ENCODE measurements at regions not wholly inside any gene's neighbourhood (a gene's known extent, or its start where the extent isn't known, plus 50 kb on each side); places are given as distances from the start of the nearest gene placed in this dataset.

DNA sequence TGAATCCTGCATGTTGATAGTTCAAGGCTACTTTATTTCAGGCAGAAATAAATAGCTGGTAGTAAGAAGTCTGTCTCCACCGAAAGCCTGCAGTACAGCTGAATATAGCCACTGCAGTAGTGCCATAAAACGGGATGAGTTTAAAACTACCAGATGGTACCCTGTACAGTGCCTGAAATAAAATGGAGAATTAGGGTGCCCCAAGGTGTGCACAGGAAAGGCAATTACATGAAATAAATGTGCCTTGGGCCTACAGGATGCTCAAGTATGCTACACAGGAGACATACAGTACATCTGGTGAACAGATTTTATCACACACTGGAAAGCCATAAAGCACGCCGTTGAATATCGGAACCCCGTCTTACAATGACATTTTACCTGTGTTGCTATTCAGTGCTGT, 447.7 kb upstream of the HNRNPA3 start:
- no peak for DNase-seq (ENCODE audit: low read depth in 1 of 2, low spot score in 1 of 2)
- H3K4me1 ChIP-seq: no peaks in the 10 kb centered on the region
- no peak for ATAC-seq
- POLR2A ChIA-PET: no interaction called here
- H3K9me3 ChIP-seq: no peaks in the 10 kb centered on the region
- 46% methylated on average over 6 of the region's 6 CpGs for WGBS (ENCODE audit: missing lambda C conversion rate)
- H3K4me3 ChIP-seq: no peak overlapping the region
- no peak for FAIRE-seq
- CTCF ChIA-PET: no interaction called here
- no peak overlapping the region for H3K4me2 ChIP-seq
- no peak for TF ChIP-seq RAD21 (conservative IDR thresholded peaks at IDR 0.05 in 1 of 2, IDR thresholded peaks at IDR 0.05 in 1 of 2)
- no peak for TF ChIP-seq EP300 (IDR thresholded peaks at IDR 0.05)
- TF ChIP-seq, protein P1, sequence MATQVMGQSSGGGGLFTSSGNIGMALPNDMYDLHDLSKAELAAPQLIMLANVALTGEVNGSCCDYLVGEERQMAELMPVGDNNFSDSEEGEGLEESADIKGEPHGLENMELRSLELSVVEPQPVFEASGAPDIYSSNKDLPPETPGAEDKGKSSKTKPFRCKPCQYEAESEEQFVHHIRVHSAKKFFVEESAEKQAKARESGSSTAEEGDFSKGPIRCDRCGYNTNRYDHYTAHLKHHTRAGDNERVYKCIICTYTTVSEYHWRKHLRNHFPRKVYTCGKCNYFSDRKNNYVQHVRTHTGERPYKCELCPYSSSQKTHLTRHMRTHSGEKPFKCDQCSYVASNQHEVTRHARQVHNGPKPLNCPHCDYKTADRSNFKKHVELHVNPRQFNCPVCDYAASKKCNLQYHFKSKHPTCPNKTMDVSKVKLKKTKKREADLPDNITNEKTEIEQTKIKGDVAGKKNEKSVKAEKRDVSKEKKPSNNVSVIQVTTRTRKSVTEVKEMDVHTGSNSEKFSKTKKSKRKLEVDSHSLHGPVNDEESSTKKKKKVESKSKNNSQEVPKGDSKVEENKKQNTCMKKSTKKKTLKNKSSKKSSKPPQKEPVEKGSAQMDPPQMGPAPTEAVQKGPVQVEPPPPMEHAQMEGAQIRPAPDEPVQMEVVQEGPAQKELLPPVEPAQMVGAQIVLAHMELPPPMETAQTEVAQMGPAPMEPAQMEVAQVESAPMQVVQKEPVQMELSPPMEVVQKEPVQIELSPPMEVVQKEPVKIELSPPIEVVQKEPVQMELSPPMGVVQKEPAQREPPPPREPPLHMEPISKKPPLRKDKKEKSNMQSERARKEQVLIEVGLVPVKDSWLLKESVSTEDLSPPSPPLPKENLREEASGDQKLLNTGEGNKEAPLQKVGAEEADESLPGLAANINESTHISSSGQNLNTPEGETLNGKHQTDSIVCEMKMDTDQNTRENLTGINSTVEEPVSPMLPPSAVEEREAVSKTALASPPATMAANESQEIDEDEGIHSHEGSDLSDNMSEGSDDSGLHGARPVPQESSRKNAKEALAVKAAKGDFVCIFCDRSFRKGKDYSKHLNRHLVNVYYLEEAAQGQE (IDR thresholded peaks at IDR 0.05): no peak
- no peak for TF ChIP-seq KDM5A (IDR thresholded peaks at IDR 0.05)
- TF ChIP-seq HMGXB4 (CRISPR knock-in tag; IDR thresholded peaks at IDR 0.05; ENCODE audit: borderline replicate concordance): no peak
- no peak for TF ChIP-seq PHF8 (IDR thresholded peaks at IDR 0.05; ENCODE audit: borderline replicate concordance, low read depth)
- TF ChIP-seq ZNF302 (CRISPR knock-in tag; IDR thresholded peaks at IDR 0.05): no peak
- TF ChIP-seq NFE2L2 (conservative IDR thresholded peaks at IDR 0.05; ENCODE audit: low read length): no peak
- no peak for TF ChIP-seq TP53 (CRISPR knock-in tag; IDR thresholded peaks at IDR 0.05)
- TF ChIP-seq FOXS1 (CRISPR knock-in tag; IDR thresholded peaks at IDR 0.05): no peak
- no peak for TF ChIP-seq ESRRA (IDR thresholded peaks at IDR 0.05; ENCODE audit: borderline replicate concordance, low read length)
- TF ChIP-seq, protein P2, sequence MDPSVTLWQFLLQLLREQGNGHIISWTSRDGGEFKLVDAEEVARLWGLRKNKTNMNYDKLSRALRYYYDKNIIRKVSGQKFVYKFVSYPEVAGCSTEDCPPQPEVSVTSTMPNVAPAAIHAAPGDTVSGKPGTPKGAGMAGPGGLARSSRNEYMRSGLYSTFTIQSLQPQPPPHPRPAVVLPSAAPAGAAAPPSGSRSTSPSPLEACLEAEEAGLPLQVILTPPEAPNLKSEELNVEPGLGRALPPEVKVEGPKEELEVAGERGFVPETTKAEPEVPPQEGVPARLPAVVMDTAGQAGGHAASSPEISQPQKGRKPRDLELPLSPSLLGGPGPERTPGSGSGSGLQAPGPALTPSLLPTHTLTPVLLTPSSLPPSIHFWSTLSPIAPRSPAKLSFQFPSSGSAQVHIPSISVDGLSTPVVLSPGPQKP (IDR thresholded peaks at IDR 0.05; ENCODE audit: low read depth, low read length): no peak
- TF ChIP-seq RNF2 (IDR thresholded peaks at IDR 0.05; ENCODE audit: borderline replicate concordance, low read depth): no peak
- TF ChIP-seq, protein P3, sequence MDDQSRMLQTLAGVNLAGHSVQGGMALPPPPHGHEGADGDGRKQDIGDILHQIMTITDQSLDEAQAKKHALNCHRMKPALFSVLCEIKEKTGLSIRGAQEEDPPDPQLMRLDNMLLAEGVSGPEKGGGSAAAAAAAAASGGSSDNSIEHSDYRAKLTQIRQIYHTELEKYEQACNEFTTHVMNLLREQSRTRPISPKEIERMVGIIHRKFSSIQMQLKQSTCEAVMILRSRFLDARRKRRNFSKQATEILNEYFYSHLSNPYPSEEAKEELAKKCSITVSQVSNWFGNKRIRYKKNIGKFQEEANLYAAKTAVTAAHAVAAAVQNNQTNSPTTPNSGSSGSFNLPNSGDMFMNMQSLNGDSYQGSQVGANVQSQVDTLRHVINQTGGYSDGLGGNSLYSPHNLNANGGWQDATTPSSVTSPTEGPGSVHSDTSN (IDR thresholded peaks at IDR 0.05): no peak
- TF ChIP-seq SMC3 (IDR thresholded peaks at IDR 0.05): no peak
- H3K27ac ChIP-seq: no peak overlapping the region

DNA sequence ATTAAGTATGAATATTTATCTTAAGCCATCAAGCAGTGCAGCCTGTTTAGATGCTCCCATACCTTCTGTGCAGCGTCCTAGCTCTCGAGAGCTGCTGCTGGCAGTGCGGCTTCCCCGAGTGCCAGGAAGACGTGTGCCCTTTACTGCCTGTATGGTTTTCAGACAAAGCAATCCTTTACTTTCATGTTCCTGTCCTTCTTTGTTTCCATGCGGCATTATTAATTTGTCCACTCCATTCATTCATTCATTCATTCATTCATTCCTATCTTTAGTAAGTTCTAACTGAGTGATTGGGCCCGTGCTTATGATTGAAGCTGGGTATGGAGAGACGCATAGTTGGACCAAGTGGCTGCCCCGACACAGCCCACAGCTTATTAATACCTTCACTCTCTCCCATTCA, 446.6 kb upstream of the HNRNPA3 start:
- no peak for DNase-seq (ENCODE audit: low read depth in 1 of 2, low spot score in 1 of 2)
- POLR2A ChIA-PET: no interaction called here
- CTCF ChIA-PET: no interaction called here
- no peak for FAIRE-seq
- TF ChIP-seq POLR2AphosphoS2 (conservative IDR thresholded peaks at IDR 0.05; ENCODE audit: low read length) (no peak), GATA3 (IDR thresholded peaks at IDR 0.05; ENCODE audit: borderline replicate concordance) (no peak), EHF (CRISPR knock-in tag; IDR thresholded peaks at IDR 0.05) (no peak), ESRRA (IDR thresholded peaks at IDR 0.05; ENCODE audit: borderline replicate concordance, low read length) (no peak), TP53 (CRISPR knock-in tag; IDR thresholded peaks at IDR 0.05) (no peak), RAD21 (conservative IDR thresholded peaks at IDR 0.05 in 1 of 2, IDR thresholded peaks at IDR 0.05 in 1 of 2) (no peak), HOXB5 (CRISPR knock-in tag; IDR thresholded peaks at IDR 0.05) (no peak), RFX5 (IDR thresholded peaks at IDR 0.05) (no peak), JUNB (IDR thresholded peaks at IDR 0.05) (no peak), RARB (CRISPR knock-in tag; IDR thresholded peaks at IDR 0.05) (no peak), ZFP36 (IDR thresholded peaks at IDR 0.05; ENCODE audit: borderline replicate concordance, partially characterized antibody) (no peak), FOSB (CRISPR knock-in tag; IDR thresholded peaks at IDR 0.05) (no peak)
- no peak for ATAC-seq
- WGBS (ENCODE audit: missing lambda C conversion rate): 57% methylated on average over 9 of the region's 9 CpGs
- Histone ChIP-seq H3K4me3 (no peak overlapping the region), H3K27ac (no peak overlapping the region), H3K4me1 (no peaks in the 10 kb centered on the region), H3K9me3 (no peaks in the 10 kb centered on the region), H3K4me2 (no peak overlapping the region)

All from A549 (cell line).